ENCODE measurements at regions not wholly inside any gene's neighbourhood (a gene's known extent, or its start where the extent isn't known, plus 50 kb on each side); places are given as distances from the start of the nearest gene placed in this dataset.

DNA sequence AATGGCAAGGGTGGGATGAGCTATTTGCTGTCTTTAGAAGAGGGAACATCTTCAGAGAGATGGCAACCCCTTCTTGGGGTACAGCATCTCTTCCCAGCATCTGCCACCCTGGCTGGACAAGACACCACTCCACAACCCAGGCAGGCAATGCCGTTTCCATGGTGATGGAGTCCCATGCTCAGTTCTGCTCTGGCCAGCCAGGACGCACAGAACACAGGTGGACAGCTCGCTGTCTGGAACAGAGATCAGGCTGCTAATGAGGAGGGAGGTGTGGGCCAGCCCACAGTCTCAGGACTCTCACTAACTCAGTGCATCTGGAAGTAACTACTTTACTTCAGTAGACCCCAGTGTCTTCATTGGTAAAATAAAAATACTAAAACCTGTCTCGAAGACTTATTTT, 321.0 kb upstream of the CPEB2 start:
- CTCF ChIA-PET, result no interaction called here

DNA sequence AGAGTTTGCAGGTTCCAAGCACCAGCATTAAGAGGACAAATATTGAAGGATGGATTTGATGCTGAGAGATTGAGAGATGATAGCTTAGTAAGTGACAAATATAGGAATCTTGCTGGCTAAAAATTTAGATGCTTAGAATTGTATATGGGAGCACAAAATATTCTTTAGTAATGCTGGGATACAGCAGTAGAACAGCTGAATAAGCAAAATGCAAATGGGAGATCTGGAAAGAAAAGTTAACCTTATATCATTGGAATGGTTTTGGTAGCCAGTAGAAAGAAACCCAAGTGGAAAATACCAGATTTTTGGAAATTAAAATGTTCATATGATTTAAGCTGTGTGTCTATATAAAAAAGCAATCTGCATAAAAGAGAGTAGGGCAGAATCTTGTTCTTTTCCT, 308.6 kb upstream of the CPEB2 start:
- Histone ChIP-seq H3K9ac (no peak overlapping the region), H3K27me3 (ENCODE audit: insufficient read depth) (no peaks in the 10 kb centered on the region), H3F3A (replicated peaks; ENCODE audit: insufficient read depth) (no peaks in the 10 kb centered on the region), H3K36me3 (replicated peaks in 1 of 2; ENCODE audit: control insufficient read depth in 1 of 2, insufficient read depth in 2 of 2, low read length in 1 of 2) (no peaks in the 10 kb centered on the region), H4K20me1 (ENCODE audit: insufficient read depth) (no peaks in the 10 kb centered on the region), H3K4me1 (ENCODE audit: control insufficient read depth in 1 of 2, insufficient read depth in 2 of 2, low read depth in 1 of 2, low read length in 1 of 2) (no peaks in the 10 kb centered on the region; a peak in 1 of 4 replicates), H3K9me3 (no peaks in the 10 kb centered on the region), H3K9me2 (no peaks in the 10 kb centered on the region), H3K27ac (ENCODE audit: low read depth in 2 of 2, low read length in 1 of 2) (no peak overlapping the region), H2AFZ (ENCODE audit: low read depth) (no peak overlapping the region), H3K4me2 (no peak overlapping the region), H3K79me2 (ENCODE audit: insufficient read depth) (no peaks in the 10 kb centered on the region), H3K4me3 (ENCODE audit: low read depth in 2 of 2, low read length in 1 of 2) (no peak overlapping the region)
- ChIA-PET POLR2A (no interaction called here), CTCF (interaction anchor here (0.9 kb wide), 1 partner anchor 511 kb away, joined by 3 read pairs; no protein-coding TSS in a partner anchor)
- no peak for TF ChIP-seq MXI1 (IDR thresholded peaks at IDR 0.05; ENCODE audit: low read depth, low read length)
- TF ChIP-seq NRF1 (IDR thresholded peaks at IDR 0.05; ENCODE audit: low read depth, low read length), result no peak
- TF ChIP-seq ELF1 (IDR thresholded peaks at IDR 0.05), result no peak
- no peak for TF ChIP-seq USF2 (IDR thresholded peaks at IDR 0.05; ENCODE audit: borderline replicate concordance, low read depth, low read length)
- TF ChIP-seq, protein P1, sequence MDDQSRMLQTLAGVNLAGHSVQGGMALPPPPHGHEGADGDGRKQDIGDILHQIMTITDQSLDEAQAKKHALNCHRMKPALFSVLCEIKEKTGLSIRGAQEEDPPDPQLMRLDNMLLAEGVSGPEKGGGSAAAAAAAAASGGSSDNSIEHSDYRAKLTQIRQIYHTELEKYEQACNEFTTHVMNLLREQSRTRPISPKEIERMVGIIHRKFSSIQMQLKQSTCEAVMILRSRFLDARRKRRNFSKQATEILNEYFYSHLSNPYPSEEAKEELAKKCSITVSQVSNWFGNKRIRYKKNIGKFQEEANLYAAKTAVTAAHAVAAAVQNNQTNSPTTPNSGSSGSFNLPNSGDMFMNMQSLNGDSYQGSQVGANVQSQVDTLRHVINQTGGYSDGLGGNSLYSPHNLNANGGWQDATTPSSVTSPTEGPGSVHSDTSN (IDR thresholded peaks at IDR 0.05), result no peak
- TF ChIP-seq TAF1 (IDR thresholded peaks at IDR 0.05; ENCODE audit: borderline replicate concordance, low read depth, low read length), result no peak
- no peak for TF ChIP-seq TCF12 (IDR thresholded peaks at IDR 0.05)
- no peak for TF ChIP-seq ZBTB33 (IDR thresholded peaks at IDR 0.05; ENCODE audit: borderline replicate concordance, low read depth)
- no peak for TF ChIP-seq FOXJ3 (CRISPR knock-in tag; IDR thresholded peaks at IDR 0.05)
- TF ChIP-seq, protein P2, sequence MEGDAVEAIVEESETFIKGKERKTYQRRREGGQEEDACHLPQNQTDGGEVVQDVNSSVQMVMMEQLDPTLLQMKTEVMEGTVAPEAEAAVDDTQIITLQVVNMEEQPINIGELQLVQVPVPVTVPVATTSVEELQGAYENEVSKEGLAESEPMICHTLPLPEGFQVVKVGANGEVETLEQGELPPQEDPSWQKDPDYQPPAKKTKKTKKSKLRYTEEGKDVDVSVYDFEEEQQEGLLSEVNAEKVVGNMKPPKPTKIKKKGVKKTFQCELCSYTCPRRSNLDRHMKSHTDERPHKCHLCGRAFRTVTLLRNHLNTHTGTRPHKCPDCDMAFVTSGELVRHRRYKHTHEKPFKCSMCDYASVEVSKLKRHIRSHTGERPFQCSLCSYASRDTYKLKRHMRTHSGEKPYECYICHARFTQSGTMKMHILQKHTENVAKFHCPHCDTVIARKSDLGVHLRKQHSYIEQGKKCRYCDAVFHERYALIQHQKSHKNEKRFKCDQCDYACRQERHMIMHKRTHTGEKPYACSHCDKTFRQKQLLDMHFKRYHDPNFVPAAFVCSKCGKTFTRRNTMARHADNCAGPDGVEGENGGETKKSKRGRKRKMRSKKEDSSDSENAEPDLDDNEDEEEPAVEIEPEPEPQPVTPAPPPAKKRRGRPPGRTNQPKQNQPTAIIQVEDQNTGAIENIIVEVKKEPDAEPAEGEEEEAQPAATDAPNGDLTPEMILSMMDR (IDR thresholded peaks at IDR 0.05), result no peak
- no peak for DNase-seq

More for the DNA sequence above, 321.0 kb upstream of the CPEB2 start:
- H3K79me2 ChIP-seq (ENCODE audit: insufficient read depth), result no peaks in the 10 kb centered on the region
- no peaks in the 10 kb centered on the region; a peak in 1 of 4 replicates for H3K4me1 ChIP-seq (ENCODE audit: control insufficient read depth in 1 of 2, insufficient read depth in 2 of 2, low read depth in 1 of 2, low read length in 1 of 2)
- no peaks in the 10 kb centered on the region for H3F3A ChIP-seq (replicated peaks; ENCODE audit: insufficient read depth)
- DNase-seq, result peak; percentile 30
- H3K27me3 ChIP-seq (ENCODE audit: insufficient read depth), result no peaks in the 10 kb centered on the region
- H4K20me1 ChIP-seq (ENCODE audit: insufficient read depth), result no peaks in the 10 kb centered on the region
- no peak overlapping the region for H3K4me2 ChIP-seq
- H3K27ac ChIP-seq (ENCODE audit: low read depth in 2 of 2, low read length in 1 of 2), result no peak overlapping the region
- POLR2A ChIA-PET, result no interaction called here
- H2AFZ ChIP-seq (ENCODE audit: low read depth), result no peak overlapping the region
- H3K4me3 ChIP-seq (ENCODE audit: low read depth in 2 of 2, low read length in 1 of 2), result no peak overlapping the region
- H3K9me2 ChIP-seq, result no peaks in the 10 kb centered on the region
- H3K9ac ChIP-seq, result no peak overlapping the region
- WGBS (ENCODE audit: low lambda C conversion rate), result 16% methylated on average over 4 of the region's 4 CpGs
- no peak for TF ChIP-seq YY1 (IDR thresholded peaks at IDR 0.05; ENCODE audit: low read depth)
- TF ChIP-seq RFX5 (IDR thresholded peaks at IDR 0.05; ENCODE audit: low read length), result no peak
- no peak for TF ChIP-seq TAF1 (IDR thresholded peaks at IDR 0.05; ENCODE audit: borderline replicate concordance, low read depth, low read length)
- no peaks in the 10 kb centered on the region for H3K9me3 ChIP-seq
- no peaks in the 10 kb centered on the region for H3K36me3 ChIP-seq (replicated peaks in 1 of 2; ENCODE audit: control insufficient read depth in 1 of 2, insufficient read depth in 2 of 2, low read length in 1 of 2)

All from SK-N-SH (cell line).